ENCODE measurements at regions not wholly inside any gene's neighbourhood (a gene's known extent, or its start where the extent isn't known, plus 50 kb on each side); places are given as distances from the start of the nearest gene placed in this dataset.

- Histone ChIP-seq H3K4ac (ENCODE audit: low read depth, low read length) (peak overlapping the region; percentile 72), H3K27ac (ENCODE audit: insufficient read depth, low read length) (no peak overlapping the region), H3K14ac (replicated peaks; ENCODE audit: low read depth, low read length) (no peak overlapping the region), H3K9ac (ENCODE audit: low read depth, low read length) (no peak overlapping the region), H3K9me1 (ENCODE audit: insufficient read depth, low read length) (peaks cover 9% of the 10 kb centered on the region), H3K4me2 (ENCODE audit: low read depth, low read length) (no peak overlapping the region), H3K4me1 (ENCODE audit: control insufficient read depth, insufficient read depth, low read length) (peaks cover 17% of the 10 kb centered on the region), H3K27me3 (ENCODE audit: control insufficient read depth, insufficient read depth, low read length) (no peaks in the 10 kb centered on the region), H4K91ac (ENCODE audit: insufficient read depth, low read depth, low read length) (peak overlapping the region; percentile 85), H3K4me3 (ENCODE audit: insufficient read depth, low read depth, low read length) (no peak overlapping the region), H3K18ac (ENCODE audit: low read depth, low read length) (peak overlapping the region; percentile 71), H2BK20ac (ENCODE audit: low read depth, low read length) (peak overlapping the region; percentile 63; the same call in 1 of the 2 replicates), H2AFZ (replicated peaks; ENCODE audit: low read length, poor library complexity) (no peak overlapping the region), H3K56ac (ENCODE audit: extremely low read depth, insufficient read depth, low read length) (no peak overlapping the region), H3K36me3 (ENCODE audit: control insufficient read depth, insufficient read depth, low read length) (no peaks in the 10 kb centered on the region), H3K23ac (ENCODE audit: low read depth, low read length) (no peak overlapping the region), H2BK15ac (ENCODE audit: low read depth, low read length) (0 out of 3 replicates have a peak overlapping the region, but pooled peaks have one; percentile 85), H4K8ac (ENCODE audit: low read depth in 2 of 2, low read length in 2 of 2) (peak overlapping the region; percentile 35 to 44; a peak in 2 of 4 replicates), H2AK5ac (ENCODE audit: low read depth, low read length) (peak overlapping the region; percentile 91), H2AK9ac (replicated peaks; ENCODE audit: low read depth, low read length, poor library complexity) (no peak overlapping the region), H4K20me1 (ENCODE audit: insufficient read depth, low read length) (no peaks in the 10 kb centered on the region), H3K79me1 (ENCODE audit: low read depth in 1 of 2, low read length in 2 of 2) (0 out of 4 replicates have a peak, but pooled peaks cover 0 to 1% of the 10 kb centered on the region in 2 experiments), H4K5ac (ENCODE audit: low read depth, low read length) (peak overlapping the region; percentile 83), H2BK5ac (ENCODE audit: low read depth, low read length, poor library complexity, severe bottlenecking) (peak overlapping the region; percentile 34), H2BK120ac (ENCODE audit: low read depth, low read length) (peak overlapping the region; percentile 82), H3K9me3 (ENCODE audit: control insufficient read depth, insufficient read depth, low read length) (no peaks in the 10 kb centered on the region)
- intact Hi-C loops (cut with micrococcal nuclease) (no loop called here), in situ Hi-C loops (cut with MboI; ENCODE audit: low sequenced_read_pairs) (no loop called here), dilution Hi-C loops (cut with HindIII; ENCODE audit: low sequenced_read_pairs, unreplicated experiment) (no loop called here)
- no peak for ATAC-seq (ENCODE audit: low read depth)
- POLR2A ChIA-PET (ENCODE audit: unreplicated experiment), result no interaction called here
- 100% methylated on average over 1 of the region's 2 CpGs; no CpG with 5 or more reads in 1 of the 2 experiments for WGBS, 2 experiments (ENCODE audit: extremely low coverage in 2 of 2, insufficient read length in 1 of 2)
- DNase-seq, result no peak
- BruUV-seq (replicated peaks), result no TSS peak
- CTCF ChIA-PET, result no interaction called here
- no peak for TF ChIP-seq RAD21 (IDR thresholded peaks at IDR 0.05; ENCODE audit: low read length)
- peak; percentile 81 for TF ChIP-seq CEBPB (IDR thresholded peaks at IDR 0.05; ENCODE audit: low read depth, low read length)
These were observed 466.5 kb downstream of the TXNL1 start for GRCh38 chr18:56171848-56172247.

Data from IMR-90 (cell line).